Spinal cord (tissue), 9 donors: ENCODE measurements at regions not wholly inside any gene's neighbourhood (a gene's known extent, or its start where the extent isn't known, plus 50 kb on each side); places are given as distances from the start of the nearest gene placed in this dataset.

Experiments
- DNase-seq, 6 donors: peaks; one replicate each; pipeline versions ENCODE4 v3.0.0 to v3.0.0-alpha.2; 2013 to 2015; ENCODE audit warnings: low spot score in 6 of 6, low read depth in 4 of 6
- H3K27ac ChIP-seq: one replicate; pipeline ENCODE4 v1.5.1; 2013; ENCODE audit warnings: low read depth, low read length, control low read depth
- H3K27me3 ChIP-seq: one replicate; pipeline ENCODE4 v1.6.1; 2013; ENCODE audit warnings: low read length; ENCODE audit not compliant: control insufficient read depth, insufficient read depth
- H3K36me3 ChIP-seq: one replicate; pipeline ENCODE4 v1.6.1; 2013; ENCODE audit warnings: low read length; ENCODE audit not compliant: control insufficient read depth, insufficient read depth
- H3K4me1 ChIP-seq: one replicate; pipeline ENCODE4 v1.6.1; 2013; ENCODE audit warnings: low read length; ENCODE audit not compliant: control insufficient read depth, insufficient read depth
- H3K4me3 ChIP-seq: one replicate; pipeline ENCODE4 v1.5.1; 2013; ENCODE audit warnings: low read depth, low read length, control low read depth
- H3K9me3 ChIP-seq: one replicate; pipeline ENCODE4 v1.6.1; 2013; ENCODE audit warnings: low read length; ENCODE audit not compliant: control insufficient read depth, insufficient read depth
- WGBS: methylation state at CpG from one replicate; pipeline ENCODE4 v1.1.5; 2013; ENCODE audit warnings: missing lambda C conversion rate; ENCODE audit not compliant: insufficient coverage; 5-methylcytosine and 5-hydroxymethylcytosine counted together
- donor health status: healthy.

DNA sequence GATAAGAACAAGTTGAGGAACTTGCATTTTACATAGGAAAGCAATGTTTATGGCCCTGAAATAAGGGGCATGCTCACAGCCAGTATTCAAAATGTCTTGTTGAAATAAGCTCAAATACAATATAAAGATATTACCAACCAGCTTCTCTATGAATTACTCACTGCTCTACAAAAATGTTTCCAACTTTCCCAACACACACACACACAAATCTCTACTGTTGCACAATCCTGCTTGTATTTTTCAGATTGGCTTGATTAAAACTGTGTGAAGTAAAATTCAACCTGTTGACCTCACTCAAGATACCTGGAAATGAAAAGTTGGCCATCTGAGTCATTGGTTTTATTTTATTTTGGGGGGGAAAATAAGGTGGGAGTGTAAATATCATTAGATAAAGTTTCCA is 128.6 kb downstream of the CHIC2 start:
- Histone ChIP-seq H3K9me3 (no peaks in the 10 kb centered on the region), H3K27me3 (peaks cover 2% of the 10 kb centered on the region), H3K27ac (no peak overlapping the region), H3K36me3 (no peaks in the 10 kb centered on the region), H3K4me3 (no peak overlapping the region), H3K4me1 (no peaks in the 10 kb centered on the region)
- no peak for DNase-seq

DNA sequence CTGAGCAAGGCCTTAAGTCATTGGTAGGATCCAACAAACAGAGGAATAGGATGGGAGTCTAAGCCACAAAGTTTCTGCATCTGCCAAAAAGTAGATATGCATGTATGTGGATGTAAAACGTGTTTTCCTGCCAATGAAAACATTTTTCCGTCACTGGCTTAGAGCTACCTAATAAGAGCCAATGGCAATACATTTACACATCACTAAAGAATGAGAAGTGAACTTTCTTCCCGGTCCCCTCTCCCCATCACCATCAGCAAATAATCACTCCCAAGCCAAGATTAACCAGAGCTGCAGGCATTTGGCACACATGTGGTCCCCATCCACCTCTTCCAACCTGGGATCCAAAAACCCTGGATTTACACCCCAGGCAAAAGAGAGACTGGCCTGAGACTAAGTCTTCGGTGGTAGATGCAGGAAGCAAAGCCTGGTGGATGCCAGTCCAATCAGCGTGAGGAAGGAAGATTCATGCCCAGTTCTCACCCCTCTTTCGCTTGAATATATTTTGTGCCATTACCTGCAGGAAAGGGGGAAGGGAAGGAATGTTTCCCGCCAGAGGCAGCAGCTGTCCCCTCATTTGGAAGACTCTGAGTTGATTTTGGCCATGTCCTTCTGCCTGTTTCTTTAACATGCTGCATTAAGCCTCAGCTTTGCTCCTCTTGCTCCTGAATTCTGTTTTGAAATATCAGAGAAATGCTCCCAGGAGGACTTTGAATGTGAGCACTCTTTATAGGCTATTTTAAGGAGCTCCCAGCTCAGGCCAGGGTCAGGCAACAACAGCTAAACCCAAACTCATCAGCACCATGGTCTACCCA is 131.4 kb downstream of the CHIC2 start:
- peaks cover 4% of the 10 kb centered on the region for H3K27me3 ChIP-seq
- DNase-seq, result peak in 1 of 6 donors; percentile 57

DNA sequence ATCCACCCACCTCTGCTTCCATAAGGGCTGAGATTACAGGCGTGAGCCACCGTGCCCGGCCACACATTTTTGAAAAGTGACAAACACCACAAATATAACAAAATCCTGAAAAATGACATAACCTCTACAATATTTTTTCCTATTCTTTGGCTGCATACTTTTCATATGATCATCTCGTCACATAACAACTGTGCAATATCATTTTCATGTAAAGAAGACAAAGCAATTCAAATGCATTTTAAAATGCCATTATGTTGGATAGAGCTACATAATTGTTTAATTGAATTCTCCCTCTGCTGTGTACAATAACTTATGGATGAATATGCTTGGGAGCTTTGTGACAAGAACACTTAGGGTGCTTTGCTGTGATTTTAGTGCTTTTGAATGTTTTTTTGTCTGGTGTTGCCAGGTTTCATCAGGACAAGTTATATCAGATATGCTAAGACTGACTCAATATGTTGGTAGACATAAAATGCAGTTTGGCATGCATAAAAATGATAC is 132.9 kb downstream of the CHIC2 start:
- peaks cover 4% of the 10 kb centered on the region for H3K27me3 ChIP-seq
- H3K36me3 ChIP-seq, result no peaks in the 10 kb centered on the region
- DNase-seq, result peak in 1 of 6 donors; percentile 67
- H3K9me3 ChIP-seq, result no peaks in the 10 kb centered on the region
- H3K27ac ChIP-seq, result no peak overlapping the region
- H3K4me1 ChIP-seq, result no peaks in the 10 kb centered on the region
- WGBS, result 97% methylated on average over 3 of the region's 4 CpGs
- H3K4me3 ChIP-seq, result no peak overlapping the region

More for the DNA sequence above, 131.4 kb downstream of the CHIC2 start:
- peak overlapping the region; percentile 6 for H3K27ac ChIP-seq
- no peaks in the 10 kb centered on the region for H3K36me3 ChIP-seq
- 91% methylated on average over 7 of the region's 7 CpGs for WGBS
- no peaks in the 10 kb centered on the region for H3K4me1 ChIP-seq
- no peak overlapping the region for H3K4me3 ChIP-seq
- no peaks in the 10 kb centered on the region for H3K9me3 ChIP-seq

DNA sequence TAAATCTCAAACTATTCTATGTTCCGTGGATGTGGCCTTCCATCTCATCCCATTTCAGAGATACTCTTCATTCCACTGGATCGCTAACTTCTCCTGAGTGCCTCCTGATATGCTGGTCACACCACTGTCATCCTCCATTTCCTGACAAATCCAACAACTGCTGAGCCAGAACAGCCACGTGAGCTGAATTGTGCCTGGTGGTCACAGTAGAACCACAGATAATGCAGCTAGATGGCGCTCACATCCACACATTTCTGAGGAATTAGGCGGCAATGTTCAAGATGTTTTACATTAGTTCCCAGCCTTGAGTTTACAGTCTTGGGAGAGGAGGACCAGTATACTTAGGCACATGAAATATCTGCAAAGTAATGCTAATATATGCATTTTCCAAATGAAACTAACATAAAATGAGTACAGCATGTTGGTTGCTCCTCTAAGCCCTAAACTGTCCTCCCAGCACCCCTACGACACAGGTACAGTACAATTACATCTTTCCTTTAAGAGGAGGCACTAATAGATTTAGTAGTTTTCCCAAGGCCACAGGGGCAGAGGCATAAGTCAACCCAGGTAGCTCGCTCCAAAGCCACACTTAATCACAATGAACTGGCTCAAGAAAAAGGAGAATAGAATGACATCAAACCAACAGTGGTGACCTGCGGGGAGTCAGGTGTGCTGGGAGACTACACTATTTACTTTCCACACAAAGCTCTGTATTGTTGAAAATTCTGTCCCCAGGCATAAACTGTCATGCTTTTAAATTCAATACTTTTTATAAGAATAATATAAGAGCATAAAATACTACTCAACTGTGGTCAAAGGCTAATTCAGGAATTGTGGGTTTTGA is 134.2 kb downstream of the CHIC2 start:
- no peak overlapping the region for H3K4me3 ChIP-seq
- DNase-seq, result peak; percentile 68 to 95 (median 72)

DNA sequence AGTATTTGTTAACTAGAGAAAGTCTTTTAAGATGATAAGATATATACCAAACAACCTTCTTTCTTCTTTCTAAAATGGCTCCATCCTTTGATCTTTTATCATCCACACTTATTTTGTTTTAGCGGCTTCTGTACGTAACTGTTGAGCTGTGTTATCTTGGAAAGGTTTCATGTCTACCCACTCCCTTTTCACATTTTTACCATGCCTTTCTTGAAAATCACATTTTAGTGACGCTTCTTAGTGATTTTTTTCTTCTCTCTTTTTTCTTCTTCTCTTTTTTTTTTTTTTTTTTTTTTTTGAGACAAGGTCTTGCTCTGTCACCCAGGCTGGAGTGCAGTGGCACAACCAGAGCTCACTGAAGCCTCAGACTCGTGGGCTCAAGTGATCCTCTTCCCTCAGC is 135.1 kb downstream of the CHIC2 start:
- Histone ChIP-seq H3K27me3 (peaks cover 4% of the 10 kb centered on the region), H3K36me3 (no peaks in the 10 kb centered on the region), H3K27ac (no peak overlapping the region), H3K4me1 (no peaks in the 10 kb centered on the region), H3K9me3 (no peaks in the 10 kb centered on the region), H3K4me3 (no peak overlapping the region)
- no peak for DNase-seq
- 90% methylated on average over 2 of the region's 4 CpGs for WGBS

More for the DNA sequence above, 134.2 kb downstream of the CHIC2 start:
- H3K27ac ChIP-seq, result no peak overlapping the region
- no peaks in the 10 kb centered on the region for H3K9me3 ChIP-seq
- no peaks in the 10 kb centered on the region for H3K4me1 ChIP-seq
- peaks cover 4% of the 10 kb centered on the region for H3K27me3 ChIP-seq
- WGBS, result 13% methylated on average over 4 of the region's 8 CpGs
- H3K36me3 ChIP-seq, result no peaks in the 10 kb centered on the region

DNA sequence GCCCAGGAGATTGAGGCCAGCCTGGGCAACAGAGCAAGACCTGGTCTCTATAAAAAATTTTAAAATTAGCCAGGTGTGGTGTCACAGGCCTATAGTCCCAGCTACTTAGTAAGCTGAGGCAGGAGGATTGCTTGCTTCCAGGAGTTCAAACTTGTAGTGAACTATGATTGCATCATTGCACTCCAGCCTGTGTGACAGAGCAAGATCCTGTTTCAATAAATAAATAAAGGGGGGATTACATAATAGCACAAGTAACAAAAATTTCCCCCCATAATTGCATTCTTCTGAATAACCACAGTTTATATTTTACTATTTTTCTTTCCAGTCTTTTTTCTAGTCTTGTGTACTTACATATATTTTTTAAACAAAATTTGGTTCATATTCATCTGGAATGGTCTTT is 135.6 kb downstream of the CHIC2 start:
- Histone ChIP-seq H3K27me3 (peaks cover 4% of the 10 kb centered on the region), H3K9me3 (no peaks in the 10 kb centered on the region)
- DNase-seq, result no peak

DNA sequence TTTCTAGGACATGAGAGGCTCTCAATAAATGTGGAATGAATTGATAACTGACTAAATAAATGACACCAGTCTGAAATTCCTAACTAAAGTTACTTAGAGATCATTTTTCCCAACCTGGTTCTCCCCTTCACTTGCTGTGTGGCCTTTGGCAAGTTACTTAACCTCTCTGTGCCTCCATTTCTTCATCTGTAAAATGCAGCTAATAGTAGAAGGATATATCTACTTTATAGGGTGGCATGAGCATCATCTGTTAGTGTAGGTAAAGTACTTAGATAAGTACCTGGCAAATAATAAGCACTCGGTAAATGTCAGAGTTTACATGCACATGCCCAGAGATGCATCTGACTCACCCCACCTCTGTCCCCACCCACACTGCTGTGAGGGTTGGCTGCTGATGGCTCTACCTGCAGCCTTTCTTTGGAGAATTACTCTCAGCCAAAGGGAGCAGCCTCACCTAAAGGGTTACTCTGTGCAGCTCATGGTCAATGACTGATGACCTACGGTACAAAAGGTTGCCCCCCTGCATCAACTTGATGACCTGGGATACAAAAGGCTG is 139.3 kb downstream of the CHIC2 start:
- Histone ChIP-seq H3K4me1 (no peaks in the 10 kb centered on the region), H3K9me3 (no peaks in the 10 kb centered on the region), H3K27me3 (no peaks in the 10 kb centered on the region), H3K27ac (no peak overlapping the region), H3K4me3 (no peak overlapping the region), H3K36me3 (no peaks in the 10 kb centered on the region)
- DNase-seq, result no peak
- WGBS, result 55% methylated on average over 1 of the region's 2 CpGs

More for the DNA sequence above, 135.6 kb downstream of the CHIC2 start:
- H3K4me1 ChIP-seq, result no peaks in the 10 kb centered on the region
- H3K4me3 ChIP-seq, result no peak overlapping the region
- no peak overlapping the region for H3K27ac ChIP-seq
- no peaks in the 10 kb centered on the region for H3K36me3 ChIP-seq

DNA sequence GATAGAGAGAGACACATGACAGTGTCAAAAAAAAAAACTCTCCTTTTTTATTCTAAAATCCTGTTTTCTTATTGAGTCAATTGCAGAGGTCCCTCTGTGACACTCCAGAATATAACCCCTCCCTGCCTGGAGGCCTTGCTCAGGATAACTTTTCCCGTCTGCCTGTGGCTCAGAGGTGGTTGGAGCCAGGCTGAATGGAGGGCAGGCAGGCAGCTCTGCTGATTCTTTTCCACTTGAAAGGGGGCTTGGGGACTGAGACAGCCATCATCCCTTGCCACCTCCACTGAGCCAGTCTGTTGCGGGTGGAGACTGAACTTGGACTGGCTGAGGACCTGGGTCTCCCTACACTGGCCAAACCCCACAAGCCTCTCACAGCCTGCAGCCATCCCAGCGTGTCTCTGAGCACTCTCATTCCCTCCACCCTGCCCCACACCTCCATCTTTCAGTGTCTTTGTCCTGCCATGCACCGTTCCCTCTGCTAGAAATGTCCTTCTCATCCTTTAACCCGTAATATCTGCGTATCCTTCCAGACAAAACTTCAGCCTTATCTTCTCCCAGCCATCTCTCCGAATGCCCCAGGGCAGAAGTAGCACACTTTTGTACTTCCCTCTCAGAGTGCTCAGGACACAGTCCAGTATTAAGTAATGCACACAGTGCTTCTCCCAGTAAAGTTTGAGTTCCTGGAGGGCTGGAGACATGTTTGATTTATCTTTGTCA is 139.9 kb downstream of the CHIC2 start:
- DNase-seq, result no peak
- H3K27ac ChIP-seq, result no peak overlapping the region
- no peaks in the 10 kb centered on the region for H3K27me3 ChIP-seq
- WGBS, result 79% methylated on average over 6 of the region's 7 CpGs
- H3K36me3 ChIP-seq, result no peaks in the 10 kb centered on the region
- H3K4me3 ChIP-seq, result no peak overlapping the region
- H3K4me1 ChIP-seq, result no peaks in the 10 kb centered on the region
- no peaks in the 10 kb centered on the region for H3K9me3 ChIP-seq

DNA sequence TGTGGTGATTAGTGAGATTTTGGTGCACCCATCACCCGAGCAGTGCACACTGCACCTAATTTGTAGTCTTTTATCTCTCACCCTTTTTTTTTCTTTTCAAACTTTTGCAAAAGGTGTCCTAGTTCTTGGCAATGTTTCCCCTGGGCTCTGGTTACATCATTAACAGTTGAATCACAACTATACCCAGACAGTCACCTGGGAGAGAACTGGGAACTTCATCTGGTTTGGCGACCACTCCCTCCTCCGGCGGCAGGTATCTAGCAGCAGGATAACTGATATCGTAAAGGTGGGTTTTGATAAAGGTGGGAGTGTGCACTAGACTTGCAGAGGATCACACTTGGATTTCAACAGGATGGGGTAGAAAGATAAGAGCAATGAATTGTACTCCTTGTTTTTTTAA is 140.5 kb downstream of the CHIC2 start:
- no peaks in the 10 kb centered on the region for H3K4me1 ChIP-seq
- no peaks in the 10 kb centered on the region for H3K27me3 ChIP-seq
- DNase-seq, result no peak
- H3K36me3 ChIP-seq, result no peaks in the 10 kb centered on the region
- H3K9me3 ChIP-seq, result no peaks in the 10 kb centered on the region
- no peak overlapping the region for H3K27ac ChIP-seq
- WGBS, result 88% methylated on average over 1 of the region's 5 CpGs
- no peak overlapping the region for H3K4me3 ChIP-seq
